Panc1 (cell line): ENCODE measurements at regions not wholly inside any gene's neighbourhood (a gene's known extent, or its start where the extent isn't known, plus 50 kb on each side); places are given as distances from the start of the nearest gene placed in this dataset.

Experiments used
- ATAC-seq: fragments of 200-7000 bp; cut with Tn5 transposase; 2 replicates; pipeline ENCODE4 v1.9.1; 2020; ENCODE audit warnings: mild to moderate bottlenecking, moderate library complexity
- BruUV-seq: library from RNA; stranded (reverse); fragments of 400-500 nt; replicated peaks from 2 replicates; lab custom pipeline; 2021; lab: Mats Ljungman, UMichigan
- CTCF ChIA-PET: fragments of 300-600 bp; sonication (Branson Sonifier 250); formaldehyde crosslinking; loops from one replicate; lab custom pipeline; 2022; ENCODE audit warnings: antibody characterized with exemption; lab: Charles Lee
- POLR2A ChIA-PET: fragments of 300-600 bp; sonication (Branson Sonifier 250); formaldehyde crosslinking; loops from one replicate; lab custom pipeline; 2022; ENCODE audit warnings: antibody characterized with exemption; lab: Charles Lee
- DNase-seq: peaks from one replicate; pipeline ENCODE4 v3.0.0-alpha.2; 2010; ENCODE audit warnings: low read depth, low spot score
- H3K27ac ChIP-seq: 2 replicates; pipeline ENCODE4 v1.5.1; 2011; ENCODE audit warnings: mild to moderate bottlenecking, low read length, inconsistent platforms
- H3K27me3 ChIP-seq: fragments of 200-500 bp; sonication (Bioruptor generic); 2 replicates; pipeline ENCODE4 v1.6.0; 2014; ENCODE audit warnings: low read length, inconsistent platforms; ENCODE audit not compliant: control insufficient read depth, insufficient read depth
- H3K36me3 ChIP-seq: fragments of 200-500 bp; sonication (Bioruptor generic); 2 replicates; pipeline ENCODE4 v1.5.1; 2014; ENCODE audit warnings: inconsistent platforms, mild to moderate bottlenecking, low read length, moderate library complexity; ENCODE audit not compliant: control insufficient read depth, insufficient read depth
- H3K4me1 ChIP-seq: 2 replicates; pipeline ENCODE4 v1.5.1; 2011; ENCODE audit warnings: inconsistent platforms, mild to moderate bottlenecking, low read length, moderate library complexity; ENCODE audit not compliant: control insufficient read depth, insufficient read depth
- H3K4me3 ChIP-seq, 2 experiments: 2 replicates each; pipeline ENCODE4 v1.5.1; 2011 to 2012; ENCODE audit warnings: low read depth in 2 of 2, low read length in 2 of 2, mild to moderate bottlenecking in 2 of 2, inconsistent platforms in 1 of 2, moderate library complexity in 1 of 2
- H3K9me3 ChIP-seq: fragments of 200-500 bp; sonication (Bioruptor generic); 2 replicates; pipeline ENCODE4 v1.5.1; 2014; ENCODE audit warnings: low read depth, mild to moderate bottlenecking, inconsistent platforms, low read length, moderate library complexity; ENCODE audit not compliant: control insufficient read depth, insufficient read depth
- CTCF ChIP-seq: fragments of 450-650 bp; IDR thresholded peaks from 2 replicates; pipeline ENCODE4 v1.5.1; 2017; ENCODE audit warnings: mild to moderate bottlenecking
- POLR2AphosphoS5 ChIP-seq: IDR thresholded peaks from 2 replicates; pipeline ENCODE4 v1.6.1; 2012; ENCODE audit warnings: mild to moderate bottlenecking, low read depth, low read length, moderate library complexity
- REST ChIP-seq, 2 experiments: IDR thresholded peaks; 2 replicates each; pipeline ENCODE4 v1.6.1; 2011 to 2012; ENCODE audit warnings: low read depth in 2 of 2, control low read depth in 1 of 2, low read length in 1 of 2, mild to moderate bottlenecking in 1 of 2, moderate library complexity in 1 of 2; ENCODE audit not compliant: insufficient read depth in 1 of 2
- SIN3A ChIP-seq: IDR thresholded peaks from 2 replicates; pipeline ENCODE4 v1.6.1; 2012; ENCODE audit warnings: low read depth, mild to moderate bottlenecking, low read length, moderate library complexity, borderline replicate concordance; ENCODE audit not compliant: insufficient read depth
- TCF7L2 ChIP-seq: IDR thresholded peaks from 2 replicates; pipeline ENCODE4 v1.6.1; 2011; ENCODE audit warnings: mild to moderate bottlenecking, low read depth, low read length, inconsistent platforms
- in situ Hi-C: cut with HindIII; loops from 2 replicates; pipeline ENCODE4 v1.10.0; 2016; ENCODE audit warnings: low sequenced_read_pairs, low pct_unique_long_range_greater_than_20kb
- intact Hi-C: fragments of 100-400 bp; cut with micrococcal nuclease; formaldehyde crosslinking; loops from one replicate; pipeline ENCODE4 v1.10.0; 2022; ENCODE audit not compliant: unreplicated experiment

GRCh38 chr4:3851211-3851610, 85.0 kb downstream of the ADRA2C start:
- DNase-seq (no peak), ATAC-seq (no peak)
- H3K4me3 ChIP-seq: no peak overlapping the region
- no peaks in the 10 kb centered on the region for H3K4me1 ChIP-seq
- no peak for TF ChIP-seq TCF7L2
- TF ChIP-seq REST (IDR thresholded peaks at IDR 0.05; ENCODE audit: insufficient read depth in 1 of 2, low read depth in 2 of 2, low read length in 1 of 2): no peak
- TF ChIP-seq SIN3A: no peak
- no peak for TF ChIP-seq POLR2AphosphoS5
- no peak for TF ChIP-seq CTCF
- no peaks in the 10 kb centered on the region for H3K9me3 ChIP-seq
- ChIA-PET CTCF (no interaction called here), POLR2A (no interaction called here)
- H3K27me3 ChIP-seq: peaks cover 2% of the 10 kb centered on the region; the same call in 1 of the 2 replicates
- no peaks in the 10 kb centered on the region for H3K36me3 ChIP-seq
- in situ Hi-C loops (no loop called here), intact Hi-C loops (no loop called here)
- no peak overlapping the region for H3K27ac ChIP-seq
- no TSS peak for BruUV-seq

- intact Hi-C loops: no loop called here
- Histone ChIP-seq H3K27me3 (peaks cover 2% of the 10 kb centered on the region; the same call in 1 of the 2 replicates), H3K36me3 (no peaks in the 10 kb centered on the region), H3K9me3 (no peaks in the 10 kb centered on the region), H3K27ac (no peak overlapping the region), H3K4me3 (no peak overlapping the region), H3K4me1 (no peaks in the 10 kb centered on the region)
- DNase-seq (no peak), ATAC-seq (no peak)
- BruUV-seq: no TSS peak
- TF ChIP-seq POLR2AphosphoS5 (no peak), TCF7L2 (no peak), CTCF (no peak), SIN3A (no peak), REST (IDR thresholded peaks at IDR 0.05; ENCODE audit: insufficient read depth in 1 of 2, low read depth in 2 of 2, low read length in 1 of 2) (no peak)
- CTCF ChIA-PET: no interaction called here
- POLR2A ChIA-PET: no interaction called here
- in situ Hi-C loops: no loop called here
Observed at GRCh38 chr4:3851881-3852280, 85.7 kb downstream of the ADRA2C start.
